ENCODE measurements at regions not wholly inside any gene's neighbourhood (a gene's known extent, or its start where the extent isn't known, plus 50 kb on each side); places are given as distances from the start of the nearest gene placed in this dataset.

GRCh38 chr13:94968757-94969086 is 256.4 kb upstream of the SOX21 start:
- no peak for TF ChIP-seq TAF1 (IDR thresholded peaks at IDR 0.05; ENCODE audit: borderline replicate concordance, insufficient read depth, low read length)
- TF ChIP-seq SIN3A (IDR thresholded peaks at IDR 0.05; ENCODE audit: borderline replicate concordance, insufficient read depth, low read length), result no peak
- TF ChIP-seq FOXP2 (optimal IDR thresholded peaks at IDR 0.05; ENCODE audit: borderline replicate concordance, extremely low read depth, extremely low read length, insufficient read depth), result no peak
- TF ChIP-seq REST (IDR thresholded peaks at IDR 0.05; ENCODE audit: insufficient read depth in 1 of 2, low read depth in 2 of 2, low read length in 2 of 2), result no peak
- no peak for TF ChIP-seq POLR2AphosphoS5 (IDR thresholded peaks at IDR 0.05; ENCODE audit: low read depth, low read length)

GRCh38 chr13:94968040-94968756 is 255.9 kb upstream of the SOX21 start:
- TF ChIP-seq POLR2AphosphoS5 (IDR thresholded peaks at IDR 0.05; ENCODE audit: low read depth, low read length) (no peak), TAF1 (IDR thresholded peaks at IDR 0.05; ENCODE audit: borderline replicate concordance, insufficient read depth, low read length) (no peak), REST (IDR thresholded peaks at IDR 0.05; ENCODE audit: insufficient read depth in 1 of 2, low read depth in 2 of 2, low read length in 2 of 2) (no peak), FOXP2 (optimal IDR thresholded peaks at IDR 0.05; ENCODE audit: borderline replicate concordance, extremely low read depth, extremely low read length, insufficient read depth) (no peak), SIN3A (IDR thresholded peaks at IDR 0.05; ENCODE audit: borderline replicate concordance, insufficient read depth, low read length) (no peak)

- TF ChIP-seq TAF1 (IDR thresholded peaks at IDR 0.05; ENCODE audit: borderline replicate concordance, insufficient read depth, low read length) (no peak), SIN3A (IDR thresholded peaks at IDR 0.05; ENCODE audit: borderline replicate concordance, insufficient read depth, low read length) (no peak), POLR2AphosphoS5 (IDR thresholded peaks at IDR 0.05; ENCODE audit: low read depth, low read length) (no peak), REST (IDR thresholded peaks at IDR 0.05; ENCODE audit: insufficient read depth in 1 of 2, low read depth in 2 of 2, low read length in 2 of 2) (no peak), FOXP2 (optimal IDR thresholded peaks at IDR 0.05; ENCODE audit: borderline replicate concordance, extremely low read depth, extremely low read length, insufficient read depth) (no peak)
These were observed 255.1 kb upstream of the SOX21 start for GRCh38 chr13:94967183-94968039.

- no peak for TF ChIP-seq SIN3A (IDR thresholded peaks at IDR 0.05; ENCODE audit: borderline replicate concordance, insufficient read depth, low read length)
- no peak for TF ChIP-seq POLR2AphosphoS5 (IDR thresholded peaks at IDR 0.05; ENCODE audit: low read depth, low read length)
- TF ChIP-seq REST (IDR thresholded peaks at IDR 0.05; ENCODE audit: insufficient read depth in 1 of 2, low read depth in 2 of 2, low read length in 2 of 2), result no peak
- no peak for TF ChIP-seq FOXP2 (optimal IDR thresholded peaks at IDR 0.05; ENCODE audit: borderline replicate concordance, extremely low read depth, extremely low read length, insufficient read depth)
- no peak for TF ChIP-seq TAF1 (IDR thresholded peaks at IDR 0.05; ENCODE audit: borderline replicate concordance, insufficient read depth, low read length)
These were observed 254.1 kb upstream of the SOX21 start for GRCh38 chr13:94966422-94966955.
